Adrenal gland (tissue), 9 donors: ENCODE measurements at regions not wholly inside any gene's neighbourhood (a gene's known extent, or its start where the extent isn't known, plus 50 kb on each side); places are given as distances from the start of the nearest gene placed in this dataset.

ENCODE experiments used
- DNase-seq, 7 donors: peaks; one replicate each; pipeline ENCODE4 v3.0.0-alpha.2; 2019 to 2020
- H3K27ac ChIP-seq, 5 donors: fragments of 200-600 bp; sonication (generic) in 4 of 5; 1 replicate in 3 of 5; 2 replicates in 2 of 5; pipeline versions ENCODE4 v1.5.1 to v1.8.0; 2016 to 2020; ENCODE audit warnings: mild to moderate bottlenecking in 1 of 5
- H3K27me3 ChIP-seq: fragments of 200-600 bp; 2 replicates; pipeline ENCODE4 v1.8.0; 2021
- H3K36me3 ChIP-seq, 2 donors: fragments of 200-600 bp; replicated peaks in 1 of 2; 1 replicate in 1 of 2; 2 replicates in 1 of 2; pipeline versions ENCODE4 v1.5.1 to v1.8.0; 2018 to 2022
- H3K4me1 ChIP-seq, 2 donors: fragments of 200-600 bp; replicated peaks in 1 of 2; 1 replicate in 1 of 2; 2 replicates in 1 of 2; pipeline versions ENCODE4 v1.5.1 to v1.8.0; 2018 to 2021
- H3K4me3 ChIP-seq, 4 donors: fragments of 200-600 bp; sonication (generic) in 3 of 4; one replicate each; pipeline ENCODE4 v1.5.1; 2016 to 2018
- H3K9me3 ChIP-seq, 3 donors: fragments of 200-600 bp; sonication (generic) in 1 of 3; replicated peaks in 1 of 3; 1 replicate in 2 of 3; 2 replicates in 1 of 3; pipeline versions ENCODE4 v1.5.1 to v1.8.0; 2016 to 2021
- CTCF ChIP-seq, 6 experiments: fragments of 450-650 bp in 4 of 6; fragments of 200-600 bp in 2 of 6; sonication (generic) in 1 of 6; IDR thresholded peaks; 1 replicate in 5 of 6; 2 replicates in 1 of 6; pipeline versions ENCODE4 v1.5.1 to v1.8.0; 2016 to 2021; ENCODE audit warnings: antibody characterized with exemption in 6 of 6, mild to moderate bottlenecking in 2 of 6, moderate library complexity in 1 of 6
- POLR2A ChIP-seq, 2 donors: fragments of 450-650 bp; IDR thresholded peaks; one replicate each; pipeline ENCODE4 v1.6.1; 2017; ENCODE audit warnings: antibody characterized with exemption in 2 of 2, mild to moderate bottlenecking in 2 of 2, moderate library complexity in 1 of 2
- WGBS, 4 donors: extraction: QIAGEN DNeasy Blood & Tissue Kit in 2 of 4; methylation state at CpG; one replicate each; pipeline versions ENCODE4 v1.1.5 to v1.1.7; 2013 to 2017; 5-methylcytosine and 5-hydroxymethylcytosine counted together
- intact Hi-C, 2 donors: fragments of 100-400 bp; cut with DNase I; formaldehyde crosslinking; loops; one replicate each; pipeline versions ENCODE4 v1.14.1 to v1.15.0; 2022 to 2023
- donor health status: healthy with polysubstance abuse.
- donor health status: Bipolar disorder and iron deficiency.
- donor health status: DM: yes; HTN: yes; CAD: no.
- donor health status: DM: no; HTN: no; CAD: no.
- donor health status: DM: no; HTN: no; CAD: no.

DNA sequence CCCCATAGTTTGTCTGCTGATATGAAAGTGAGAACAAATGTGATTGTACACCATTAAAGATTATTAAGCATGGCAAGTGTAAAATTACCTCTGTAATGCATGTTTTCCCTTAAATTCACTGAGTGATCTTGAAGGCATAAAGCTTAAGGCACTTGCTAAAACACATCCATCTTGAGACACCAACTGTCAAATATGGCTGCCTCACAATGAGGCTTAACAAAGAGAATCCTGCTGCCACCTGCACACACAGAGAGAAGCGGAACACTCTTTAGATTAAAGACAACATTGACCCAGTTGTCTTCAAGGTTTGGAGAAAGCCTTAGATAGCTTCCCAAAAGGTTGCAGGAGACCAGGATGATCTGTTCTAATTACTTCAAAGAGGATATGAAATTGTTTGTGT is 803.6 kb upstream of the GYPC start:
- no peaks in the 10 kb centered on the region for H3K4me1 ChIP-seq
- 73 to 82% (median 76%) methylated on average over 1 of the region's 1 CpG for WGBS, 4 donors
- TF ChIP-seq CTCF (IDR thresholded peaks at IDR 0.05) = no peak
- no peak for TF ChIP-seq POLR2A (IDR thresholded peaks at IDR 0.05)
- no peak overlapping the region for H3K4me3 ChIP-seq
- no peaks in the 10 kb centered on the region for H3K9me3 ChIP-seq
- no peak overlapping the region for H3K27ac ChIP-seq
- DNase-seq = no peak
- H3K36me3 ChIP-seq = no peaks in the 10 kb centered on the region
- intact Hi-C loops = loop anchor here in 1 of 2 donors (10.0 kb wide), 1 partner anchor 1228 kb away; no protein-coding TSS in a partner anchor
- no peaks in the 10 kb centered on the region for H3K27me3 ChIP-seq

DNA sequence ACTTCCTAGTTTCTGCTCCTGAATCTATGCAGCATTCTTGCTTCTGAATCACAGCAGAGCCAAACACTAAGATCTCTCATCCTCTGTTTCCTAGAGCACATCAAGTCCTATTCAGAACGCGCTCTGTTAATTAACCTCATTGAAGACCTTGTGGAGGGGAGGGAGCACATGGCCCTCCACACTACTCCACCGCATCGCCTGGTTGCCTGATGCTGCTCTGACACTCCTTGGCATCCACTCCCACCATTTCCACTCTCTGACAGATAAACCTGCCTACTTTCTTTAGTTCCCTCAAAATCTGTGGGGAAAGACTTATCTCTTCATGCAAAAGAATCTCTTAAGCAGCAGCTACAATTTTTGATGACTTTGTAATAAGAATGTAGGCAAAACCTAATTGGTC is 802.3 kb upstream of the GYPC start:
- no peak for DNase-seq
- no peak for TF ChIP-seq CTCF (IDR thresholded peaks at IDR 0.05)
- TF ChIP-seq POLR2A (IDR thresholded peaks at IDR 0.05) = no peak
- H3K4me1 ChIP-seq = no peaks in the 10 kb centered on the region
- 84 to 91% (median 86%) methylated on average over 4 of the region's 4 CpGs for WGBS, 4 donors
- H3K4me3 ChIP-seq = no peak overlapping the region
- H3K27me3 ChIP-seq = no peaks in the 10 kb centered on the region
- intact Hi-C loops = loop anchor here in 1 of 2 donors (10.0 kb wide), 1 partner anchor 1229 kb away; no protein-coding TSS in a partner anchor
- H3K9me3 ChIP-seq = no peaks in the 10 kb centered on the region
- no peaks in the 10 kb centered on the region for H3K36me3 ChIP-seq
- H3K27ac ChIP-seq = no peak overlapping the region

GRCh38 chr2:125855204-125855603 is 800.8 kb upstream of the GYPC start:
- 59 to 70% (median 67%) methylated on average over 3 of the region's 3 CpGs for WGBS, 4 donors
- Histone ChIP-seq H3K9me3 (no peaks in the 10 kb centered on the region), H3K4me1 (no peaks in the 10 kb centered on the region), H3K27me3 (no peaks in the 10 kb centered on the region), H3K36me3 (no peaks in the 10 kb centered on the region), H3K27ac (no peak overlapping the region), H3K4me3 (no peak overlapping the region)
- DNase-seq = no peak
- TF ChIP-seq CTCF (IDR thresholded peaks at IDR 0.05) = no peak
- TF ChIP-seq POLR2A (IDR thresholded peaks at IDR 0.05) = no peak
- intact Hi-C loops = loop anchor here in 1 of 2 donors (10.0 kb wide), 1 partner anchor 1230 kb away; no protein-coding TSS in a partner anchor

DNA sequence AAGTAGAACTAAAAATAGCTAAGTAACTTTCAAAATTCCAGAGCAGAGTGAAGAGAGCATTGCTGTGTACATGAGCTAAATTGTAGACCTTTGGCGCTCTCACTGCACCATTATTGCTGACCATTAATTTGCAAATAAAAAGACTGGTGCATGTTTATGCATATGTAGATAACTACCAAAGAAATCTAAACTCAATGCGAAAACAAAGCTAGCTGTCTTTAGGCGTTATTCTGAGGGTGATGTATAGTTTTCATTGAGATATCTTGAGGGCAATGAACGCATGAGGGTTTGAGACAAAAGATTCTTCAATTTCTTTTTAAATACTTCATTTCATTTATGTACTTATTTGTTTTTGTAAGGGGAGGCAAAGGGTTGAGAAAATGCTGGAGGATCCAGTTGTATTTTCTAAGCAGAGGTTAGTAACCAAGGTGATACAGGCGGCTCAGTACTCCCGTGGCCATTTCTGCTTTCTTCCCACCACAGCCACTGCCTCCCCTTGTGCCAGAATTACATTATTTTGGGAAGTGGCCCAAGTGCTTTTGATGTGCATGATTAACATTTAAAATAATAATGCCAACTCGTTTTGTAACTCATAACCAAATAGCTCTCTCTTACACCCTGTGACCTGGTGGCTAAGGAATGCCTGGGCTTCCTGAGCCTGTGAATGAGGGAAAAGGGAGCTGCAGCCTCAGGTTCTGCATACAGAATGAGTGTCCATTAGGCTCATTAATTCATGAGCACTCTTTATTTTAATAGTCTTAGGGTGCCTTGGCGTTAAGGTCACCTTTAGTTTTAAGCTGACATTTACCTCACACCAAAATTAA is 797.8 kb upstream of the GYPC start:
- no peak for DNase-seq
- H3K27ac ChIP-seq = no peak overlapping the region
- intact Hi-C loops = loop anchor here in 1 of 2 donors (10.0 kb wide), 1 partner anchor 1233 kb away; no protein-coding TSS in a partner anchor
- TF ChIP-seq POLR2A (IDR thresholded peaks at IDR 0.05) = no peak
- TF ChIP-seq CTCF (IDR thresholded peaks at IDR 0.05) = no peak
- no peaks in the 10 kb centered on the region for H3K36me3 ChIP-seq
- 62 to 75% (median 67%) methylated on average over 8 of the region's 8 CpGs for WGBS, 4 donors
- H3K9me3 ChIP-seq = no peaks in the 10 kb centered on the region
- no peak overlapping the region for H3K4me3 ChIP-seq
- H3K27me3 ChIP-seq = no peaks in the 10 kb centered on the region
- H3K4me1 ChIP-seq = no peaks in the 10 kb centered on the region
